HepG2 (cell line): ENCODE measurements at regions not wholly inside any gene's neighbourhood (a gene's known extent, or its start where the extent isn't known, plus 50 kb on each side); places are given as distances from the start of the nearest gene placed in this dataset.

Experiments used
- FOXM1 ChIP-seq: sonication (generic); formaldehyde crosslinking; IDR thresholded peaks from 2 replicates; pipeline ENCODE4 v1.5.0; 2020; ENCODE audit warnings: missing genetic modification reagents
- MNT ChIP-seq: fragments of 450-650 bp; IDR thresholded peaks from 2 replicates; pipeline ENCODE4 v1.6.1; 2016
- TRIM24 ChIP-seq: sonication (generic); formaldehyde crosslinking; IDR thresholded peaks from 2 replicates; pipeline ENCODE4 v1.8.0; 2022; ENCODE audit warnings: mild to moderate bottlenecking, missing genetic modification reagents

- TF ChIP-seq FOXM1 (no peak), TRIM24 (CRISPR knock-in tag) (no peak), MNT (no peak)
Measured at GRCh38 chr21:21818898-21819297, 820.7 kb downstream of the NCAM2 start.
